Upper lobe of left lung (tissue), 4 donors: ENCODE measurements at regions not wholly inside any gene's neighbourhood (a gene's known extent, or its start where the extent isn't known, plus 50 kb on each side); places are given as distances from the start of the nearest gene placed in this dataset.

ENCODE experiments used
- POLR2A ChIP-seq, 4 donors: fragments of 450-650 bp; IDR thresholded peaks; one replicate each; pipeline ENCODE4 v1.5.1; 2016 to 2017; ENCODE audit warnings: antibody characterized with exemption in 4 of 4, mild to moderate bottlenecking in 2 of 4
- POLR2AphosphoS5 ChIP-seq, 2 donors: sonication (generic); formaldehyde crosslinking; IDR thresholded peaks; one replicate each; pipeline ENCODE4 v1.5.1; 2017; ENCODE audit warnings: antibody characterized with exemption in 2 of 2
- TF ChIP-seq, protein P1 (sequence below), 6 experiments: fragments of 450-650 bp in 4 of 6; fragments of 200-600 bp in 2 of 6; sonication (generic) in 2 of 6; IDR thresholded peaks; one replicate each; pipeline ENCODE4 v1.5.1; 2016 to 2019; ENCODE audit warnings: antibody characterized with exemption in 6 of 6

DNA sequence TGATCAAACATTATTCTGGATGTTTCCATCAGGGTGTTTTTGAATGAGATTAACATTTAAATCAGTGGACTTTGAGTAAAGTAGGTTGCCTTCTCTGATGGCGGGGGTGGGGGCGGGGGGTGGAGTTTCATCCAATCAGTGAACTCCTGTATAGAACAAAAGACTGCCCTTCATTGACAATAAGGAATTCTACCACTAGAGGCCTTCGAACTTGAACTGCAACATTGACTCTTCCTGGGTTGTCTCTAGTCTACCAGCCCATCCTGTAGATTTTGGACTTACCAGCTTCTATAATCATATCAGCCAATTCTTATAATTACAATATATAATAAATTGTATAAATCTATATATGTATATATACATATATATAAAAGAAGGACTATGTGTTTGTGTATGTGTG lies 520.4 kb upstream of the CXADR start:
- TF ChIP-seq, protein P1, sequence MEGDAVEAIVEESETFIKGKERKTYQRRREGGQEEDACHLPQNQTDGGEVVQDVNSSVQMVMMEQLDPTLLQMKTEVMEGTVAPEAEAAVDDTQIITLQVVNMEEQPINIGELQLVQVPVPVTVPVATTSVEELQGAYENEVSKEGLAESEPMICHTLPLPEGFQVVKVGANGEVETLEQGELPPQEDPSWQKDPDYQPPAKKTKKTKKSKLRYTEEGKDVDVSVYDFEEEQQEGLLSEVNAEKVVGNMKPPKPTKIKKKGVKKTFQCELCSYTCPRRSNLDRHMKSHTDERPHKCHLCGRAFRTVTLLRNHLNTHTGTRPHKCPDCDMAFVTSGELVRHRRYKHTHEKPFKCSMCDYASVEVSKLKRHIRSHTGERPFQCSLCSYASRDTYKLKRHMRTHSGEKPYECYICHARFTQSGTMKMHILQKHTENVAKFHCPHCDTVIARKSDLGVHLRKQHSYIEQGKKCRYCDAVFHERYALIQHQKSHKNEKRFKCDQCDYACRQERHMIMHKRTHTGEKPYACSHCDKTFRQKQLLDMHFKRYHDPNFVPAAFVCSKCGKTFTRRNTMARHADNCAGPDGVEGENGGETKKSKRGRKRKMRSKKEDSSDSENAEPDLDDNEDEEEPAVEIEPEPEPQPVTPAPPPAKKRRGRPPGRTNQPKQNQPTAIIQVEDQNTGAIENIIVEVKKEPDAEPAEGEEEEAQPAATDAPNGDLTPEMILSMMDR (IDR thresholded peaks at IDR 0.05), result no peak
- TF ChIP-seq POLR2A (IDR thresholded peaks at IDR 0.05), result no peak
- TF ChIP-seq POLR2AphosphoS5 (IDR thresholded peaks at IDR 0.05), result no peak
